HUES6 (cell line): ENCODE measurements at regions not wholly inside any gene's neighbourhood (a gene's known extent, or its start where the extent isn't known, plus 50 kb on each side); places are given as distances from the start of the nearest gene placed in this dataset.

ENCODE experiments used
- H3K27ac ChIP-seq: 2 replicates; pipeline ENCODE4 v1.7.0; 2013; ENCODE audit warnings: low read depth, mild to moderate bottlenecking, low read length, inconsistent platforms
- H3K27me3 ChIP-seq: 2 replicates; pipeline ENCODE4 v1.6.1; 2013; ENCODE audit warnings: low read length; ENCODE audit not compliant: control insufficient read depth, insufficient read depth
- H3K36me3 ChIP-seq: 2 replicates; pipeline ENCODE4 v1.6.1; 2013; ENCODE audit warnings: low read length; ENCODE audit not compliant: control insufficient read depth, insufficient read depth
- H3K4me1 ChIP-seq: 2 replicates; pipeline ENCODE4 v1.6.1; 2013; ENCODE audit warnings: low read length; ENCODE audit not compliant: control insufficient read depth, insufficient read depth
- H3K4me3 ChIP-seq: 2 replicates; pipeline ENCODE4 v1.5.1; 2013; ENCODE audit warnings: low read depth, low read length
- H3K9ac ChIP-seq: one replicate; pipeline ENCODE4 v1.6.1; 2013; ENCODE audit warnings: mild to moderate bottlenecking, low read length
- H3K9me3 ChIP-seq: 2 replicates; pipeline ENCODE4 v1.6.1; 2013; ENCODE audit warnings: low read depth, low read length; ENCODE audit not compliant: control insufficient read depth, insufficient read depth

GRCh38 chr2:42908518-42909200, 116.3 kb upstream of the HAAO start:
- Histone ChIP-seq H3K4me1 (peaks cover 26% of the 10 kb centered on the region), H3K27ac (no peak overlapping the region), H3K9me3 (no peaks in the 10 kb centered on the region), H3K36me3 (no peaks in the 10 kb centered on the region), H3K27me3 (no peaks in the 10 kb centered on the region), H3K4me3 (no peak overlapping the region), H3K9ac (no peak overlapping the region)

GRCh38 chr2:42907835-42908234, 115.5 kb upstream of the HAAO start:
- H3K4me1 ChIP-seq, result peaks cover 26% of the 10 kb centered on the region
- H3K4me3 ChIP-seq, result no peak overlapping the region
- H3K27ac ChIP-seq, result no peak overlapping the region
- no peaks in the 10 kb centered on the region for H3K9me3 ChIP-seq
- no peak overlapping the region for H3K9ac ChIP-seq
- no peaks in the 10 kb centered on the region for H3K36me3 ChIP-seq
- H3K27me3 ChIP-seq, result no peaks in the 10 kb centered on the region

- Histone ChIP-seq H3K4me1 (peaks cover 26% of the 10 kb centered on the region), H3K9ac (peak overlapping the region; percentile 5), H3K36me3 (no peaks in the 10 kb centered on the region), H3K27me3 (no peaks in the 10 kb centered on the region), H3K27ac (no peak overlapping the region; the same call in 1 of the 2 replicates), H3K9me3 (no peaks in the 10 kb centered on the region), H3K4me3 (no peak overlapping the region)
These were observed 114.4 kb upstream of the HAAO start for GRCh38 chr2:42906557-42907411.

- Histone ChIP-seq H3K27me3 (no peaks in the 10 kb centered on the region), H3K9ac (peak overlapping the region; percentile 18), H3K4me1 (peaks cover 26% of the 10 kb centered on the region)
These were observed 113.8 kb upstream of the HAAO start for GRCh38 chr2:42906111-42906556.

GRCh38 chr2:42905341-42906110, 113.1 kb upstream of the HAAO start:
- no peaks in the 10 kb centered on the region for H3K27me3 ChIP-seq
- H3K4me3 ChIP-seq, result no peak overlapping the region
- peak overlapping the region; percentile 18 for H3K9ac ChIP-seq
- no peak overlapping the region for H3K27ac ChIP-seq
- no peaks in the 10 kb centered on the region for H3K36me3 ChIP-seq
- peaks cover 26% of the 10 kb centered on the region for H3K4me1 ChIP-seq
- no peaks in the 10 kb centered on the region for H3K9me3 ChIP-seq

More at GRCh38 chr2:42906111-42906556, 113.8 kb upstream of the HAAO start:
- Histone ChIP-seq H3K4me3 (no peak overlapping the region), H3K36me3 (no peaks in the 10 kb centered on the region), H3K9me3 (no peaks in the 10 kb centered on the region), H3K27ac (no peak overlapping the region; the same call in 1 of the 2 replicates)

- no peak overlapping the region for H3K9ac ChIP-seq
These were observed 112.1 kb upstream of the HAAO start for GRCh38 chr2:42904576-42904876.

GRCh38 chr2:42903821-42904575, 111.6 kb upstream of the HAAO start:
- Histone ChIP-seq H3K27ac (no peak overlapping the region), H3K4me1 (peaks cover 26% of the 10 kb centered on the region), H3K4me3 (no peak overlapping the region), H3K27me3 (no peaks in the 10 kb centered on the region), H3K9ac (no peak overlapping the region), H3K9me3 (no peaks in the 10 kb centered on the region), H3K36me3 (no peaks in the 10 kb centered on the region)

More at GRCh38 chr2:42904576-42904876, 112.1 kb upstream of the HAAO start:
- no peaks in the 10 kb centered on the region for H3K36me3 ChIP-seq
- no peaks in the 10 kb centered on the region for H3K27me3 ChIP-seq
- H3K9me3 ChIP-seq, result no peaks in the 10 kb centered on the region
- peaks cover 26% of the 10 kb centered on the region for H3K4me1 ChIP-seq
- H3K4me3 ChIP-seq, result no peak overlapping the region
- no peak overlapping the region for H3K27ac ChIP-seq

- Histone ChIP-seq H3K9ac (no peak overlapping the region), H3K27me3 (no peaks in the 10 kb centered on the region), H3K27ac (no peak overlapping the region), H3K4me1 (peaks cover 26% of the 10 kb centered on the region), H3K9me3 (no peaks in the 10 kb centered on the region), H3K4me3 (no peak overlapping the region), H3K36me3 (no peaks in the 10 kb centered on the region)
These were observed 110.7 kb upstream of the HAAO start for GRCh38 chr2:42902939-42903709.

GRCh38 chr2:42901076-42901640, 108.8 kb upstream of the HAAO start:
- Histone ChIP-seq H3K36me3 (no peaks in the 10 kb centered on the region), H3K9me3 (no peaks in the 10 kb centered on the region), H3K9ac (no peak overlapping the region), H3K4me3 (no peak overlapping the region), H3K27ac (no peak overlapping the region), H3K4me1 (peaks cover 11% of the 10 kb centered on the region), H3K27me3 (no peaks in the 10 kb centered on the region)
